ENCODE measurements at regions not wholly inside any gene's neighbourhood (a gene's known extent, or its start where the extent isn't known, plus 50 kb on each side); places are given as distances from the start of the nearest gene placed in this dataset.

DNA sequence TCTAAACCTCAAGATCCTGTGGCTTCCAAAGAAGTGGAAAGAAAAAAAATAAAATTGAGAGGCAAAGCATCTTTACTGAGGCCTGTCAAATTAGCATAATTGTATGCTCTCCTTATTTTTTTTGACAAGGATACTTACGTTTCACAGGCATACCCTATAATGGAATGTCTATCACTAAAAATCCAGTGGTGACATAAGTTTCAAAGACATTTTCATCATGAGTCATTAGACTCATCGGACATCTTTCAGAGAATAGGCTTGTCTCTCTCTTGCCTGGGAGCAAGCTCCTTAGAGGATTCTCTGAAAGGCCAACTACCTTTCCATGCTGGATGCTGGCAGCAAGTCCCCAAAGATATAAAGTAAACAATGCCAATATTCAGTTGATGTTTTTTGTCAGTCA lies 380.7 kb upstream of the STEAP1 start:
- no peaks in the 10 kb centered on the region for H3K36me3 ChIP-seq (ENCODE audit: control insufficient read depth, low read length)
- H3K27ac ChIP-seq (ENCODE audit: low read depth, low read length): no peak overlapping the region
- H3K4me3 ChIP-seq (ENCODE audit: low read length): no peak overlapping the region
- H3K9me2 ChIP-seq (replicated peaks; ENCODE audit: control insufficient read depth, low read length): no peaks in the 10 kb centered on the region
- no peak overlapping the region for H3K4me2 ChIP-seq (ENCODE audit: low read length)
- no peaks in the 10 kb centered on the region for H3K27me3 ChIP-seq (ENCODE audit: control insufficient read depth, low read length)
- no peaks in the 10 kb centered on the region for H3F3A ChIP-seq (ENCODE audit: control insufficient read depth, insufficient read depth)
- no peaks in the 10 kb centered on the region for H3K9me3 ChIP-seq (ENCODE audit: control insufficient read depth, insufficient read depth, low read length)
- no peaks in the 10 kb centered on the region for H4K20me1 ChIP-seq (ENCODE audit: control insufficient read depth, insufficient read depth, low read depth, low read length)
- H3K79me2 ChIP-seq (ENCODE audit: control insufficient read depth, low read length): no peaks in the 10 kb centered on the region
- TF ChIP-seq, protein P1, sequence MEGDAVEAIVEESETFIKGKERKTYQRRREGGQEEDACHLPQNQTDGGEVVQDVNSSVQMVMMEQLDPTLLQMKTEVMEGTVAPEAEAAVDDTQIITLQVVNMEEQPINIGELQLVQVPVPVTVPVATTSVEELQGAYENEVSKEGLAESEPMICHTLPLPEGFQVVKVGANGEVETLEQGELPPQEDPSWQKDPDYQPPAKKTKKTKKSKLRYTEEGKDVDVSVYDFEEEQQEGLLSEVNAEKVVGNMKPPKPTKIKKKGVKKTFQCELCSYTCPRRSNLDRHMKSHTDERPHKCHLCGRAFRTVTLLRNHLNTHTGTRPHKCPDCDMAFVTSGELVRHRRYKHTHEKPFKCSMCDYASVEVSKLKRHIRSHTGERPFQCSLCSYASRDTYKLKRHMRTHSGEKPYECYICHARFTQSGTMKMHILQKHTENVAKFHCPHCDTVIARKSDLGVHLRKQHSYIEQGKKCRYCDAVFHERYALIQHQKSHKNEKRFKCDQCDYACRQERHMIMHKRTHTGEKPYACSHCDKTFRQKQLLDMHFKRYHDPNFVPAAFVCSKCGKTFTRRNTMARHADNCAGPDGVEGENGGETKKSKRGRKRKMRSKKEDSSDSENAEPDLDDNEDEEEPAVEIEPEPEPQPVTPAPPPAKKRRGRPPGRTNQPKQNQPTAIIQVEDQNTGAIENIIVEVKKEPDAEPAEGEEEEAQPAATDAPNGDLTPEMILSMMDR (IDR thresholded peaks at IDR 0.05; ENCODE audit: low read depth, low read length, poor library complexity, severe bottlenecking): no peak
- TF ChIP-seq EZH2phosphoT487 (IDR thresholded peaks at IDR 0.05; ENCODE audit: borderline replicate concordance, low read length): no peak
- H3K4me1 ChIP-seq (ENCODE audit: control insufficient read depth, low read length): no peaks in the 10 kb centered on the region

DNA sequence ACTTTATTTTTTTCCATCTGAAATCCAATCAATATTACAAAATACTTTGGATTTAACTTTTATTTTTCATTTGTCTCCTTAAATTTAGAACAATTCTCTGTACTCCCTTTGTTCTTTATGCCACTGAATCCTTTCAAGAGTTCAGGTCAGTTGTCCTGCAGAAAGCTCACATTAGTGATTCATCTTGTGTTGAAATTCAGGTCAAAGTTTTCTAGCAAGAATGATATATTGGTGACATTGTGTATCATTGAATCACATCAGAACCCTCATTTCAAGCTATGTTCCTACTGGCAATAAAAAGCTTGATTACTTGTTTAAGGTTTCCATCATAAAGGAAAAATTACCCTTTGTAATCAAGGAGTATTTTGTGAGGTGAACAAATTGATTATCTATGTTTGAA lies 378.8 kb upstream of the STEAP1 start:
- Histone ChIP-seq H4K20me1 (ENCODE audit: control insufficient read depth, insufficient read depth, low read depth, low read length) (no peaks in the 10 kb centered on the region), H3K4me2 (ENCODE audit: low read length) (no peak overlapping the region), H3K27ac (ENCODE audit: low read depth, low read length) (no peak overlapping the region), H3K4me1 (ENCODE audit: control insufficient read depth, low read length) (no peaks in the 10 kb centered on the region), H3K36me3 (ENCODE audit: control insufficient read depth, low read length) (no peaks in the 10 kb centered on the region), H3K27me3 (ENCODE audit: control insufficient read depth, low read length) (no peaks in the 10 kb centered on the region), H3F3A (ENCODE audit: control insufficient read depth, insufficient read depth) (no peaks in the 10 kb centered on the region), H3K9me3 (ENCODE audit: control insufficient read depth, insufficient read depth, low read length) (0 out of 2 replicates have a peak, but pooled peaks cover 6% of the 10 kb centered on the region), H3K9me2 (replicated peaks; ENCODE audit: control insufficient read depth, low read length) (no peaks in the 10 kb centered on the region), H3K4me3 (ENCODE audit: low read length) (no peak overlapping the region), H3K79me2 (ENCODE audit: control insufficient read depth, low read length) (no peaks in the 10 kb centered on the region)
- TF ChIP-seq, protein P1 (IDR thresholded peaks at IDR 0.05; ENCODE audit: low read depth, low read length, poor library complexity, severe bottlenecking): no peak
- TF ChIP-seq EZH2phosphoT487 (IDR thresholded peaks at IDR 0.05; ENCODE audit: borderline replicate concordance, low read length): no peak

DNA sequence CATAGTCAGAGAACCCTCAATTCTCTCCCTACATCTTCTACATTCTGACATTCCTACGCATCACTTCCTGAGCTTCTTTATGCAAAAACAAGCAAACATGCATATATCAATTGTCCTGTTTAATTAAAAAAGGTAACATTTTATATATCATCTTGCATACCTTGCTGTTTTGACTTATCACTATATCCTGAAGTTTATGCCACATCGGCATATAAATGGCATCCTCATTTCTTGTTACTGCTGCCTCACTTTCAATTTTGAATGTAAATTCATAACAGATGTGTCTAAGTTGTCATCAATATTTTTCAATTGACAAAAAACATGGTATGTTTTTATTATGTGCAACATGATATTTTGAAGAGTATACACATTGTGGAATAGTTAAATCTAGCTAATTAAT lies 377.3 kb upstream of the STEAP1 start:
- Histone ChIP-seq H3K27me3 (ENCODE audit: control insufficient read depth, low read length) (no peaks in the 10 kb centered on the region), H3K4me3 (ENCODE audit: low read length) (no peak overlapping the region), H3K36me3 (ENCODE audit: control insufficient read depth, low read length) (no peaks in the 10 kb centered on the region), H3K27ac (ENCODE audit: low read depth, low read length) (no peak overlapping the region), H3K9me3 (ENCODE audit: control insufficient read depth, insufficient read depth, low read length) (0 out of 2 replicates have a peak, but pooled peaks cover 6% of the 10 kb centered on the region), H3K79me2 (ENCODE audit: control insufficient read depth, low read length) (no peaks in the 10 kb centered on the region), H3K4me1 (ENCODE audit: control insufficient read depth, low read length) (no peaks in the 10 kb centered on the region), H3F3A (ENCODE audit: control insufficient read depth, insufficient read depth) (no peaks in the 10 kb centered on the region), H3K9me2 (replicated peaks; ENCODE audit: control insufficient read depth, low read length) (no peaks in the 10 kb centered on the region), H4K20me1 (ENCODE audit: control insufficient read depth, insufficient read depth, low read depth, low read length) (no peaks in the 10 kb centered on the region), H3K4me2 (ENCODE audit: low read length) (no peak overlapping the region)
- TF ChIP-seq, protein P1 (IDR thresholded peaks at IDR 0.05; ENCODE audit: low read depth, low read length, poor library complexity, severe bottlenecking): no peak
- TF ChIP-seq EZH2phosphoT487 (IDR thresholded peaks at IDR 0.05; ENCODE audit: borderline replicate concordance, low read length): no peak
